HG02943 (cell line): ENCODE measurements at regions not wholly inside any gene's neighbourhood (a gene's known extent, or its start where the extent isn't known, plus 50 kb on each side); places are given as distances from the start of the nearest gene placed in this dataset.

Experiments
- ATAC-seq: cut with Tn5 transposase; IDR thresholded peaks from one replicate; pipeline ENCODE4 v1.9.1; 2021; ENCODE audit warnings: mild to moderate bottlenecking, low read depth, moderate library complexity; ENCODE audit not compliant: unreplicated experiment

DNA sequence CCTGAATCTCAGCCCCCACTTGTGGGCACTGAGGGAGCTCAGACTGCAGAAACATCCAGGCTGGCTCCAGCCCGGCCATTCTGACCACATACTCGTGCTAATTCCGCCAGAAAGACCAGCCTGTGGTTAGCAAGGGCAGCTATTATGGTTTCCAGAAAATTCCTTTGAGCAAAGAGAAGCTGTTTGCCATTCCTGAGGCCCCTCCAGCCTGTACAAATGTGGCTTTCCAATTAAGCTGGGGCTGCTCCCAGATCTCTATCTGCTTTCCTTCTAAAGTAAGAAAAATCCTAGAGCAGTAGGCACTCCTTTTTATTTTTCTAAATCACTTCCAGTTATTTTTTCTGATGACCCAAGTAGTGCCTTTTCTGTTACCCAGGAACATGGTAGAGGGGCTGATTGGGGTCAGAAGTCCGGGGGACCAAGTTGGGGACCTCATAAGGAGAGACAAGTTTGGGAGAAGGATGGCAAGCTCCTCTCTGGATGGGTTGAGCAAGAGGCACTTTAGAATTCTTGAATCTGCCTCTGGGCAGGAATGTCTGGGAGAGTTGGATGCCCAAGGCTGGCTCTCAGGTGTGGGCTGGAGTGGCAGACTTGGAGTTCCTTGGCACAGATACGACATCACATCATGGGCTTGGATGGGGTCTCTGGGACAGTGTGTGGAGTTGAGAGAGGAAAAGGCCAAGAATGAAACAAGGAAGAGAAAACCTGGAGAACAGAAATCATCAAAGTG lies 83.3 kb upstream of the TNRC6C start:
- no peak for ATAC-seq

- ATAC-seq: no peak
Measured at GRCh38 chr17:77875881-77876509, 82.5 kb upstream of the TNRC6C start.

DNA sequence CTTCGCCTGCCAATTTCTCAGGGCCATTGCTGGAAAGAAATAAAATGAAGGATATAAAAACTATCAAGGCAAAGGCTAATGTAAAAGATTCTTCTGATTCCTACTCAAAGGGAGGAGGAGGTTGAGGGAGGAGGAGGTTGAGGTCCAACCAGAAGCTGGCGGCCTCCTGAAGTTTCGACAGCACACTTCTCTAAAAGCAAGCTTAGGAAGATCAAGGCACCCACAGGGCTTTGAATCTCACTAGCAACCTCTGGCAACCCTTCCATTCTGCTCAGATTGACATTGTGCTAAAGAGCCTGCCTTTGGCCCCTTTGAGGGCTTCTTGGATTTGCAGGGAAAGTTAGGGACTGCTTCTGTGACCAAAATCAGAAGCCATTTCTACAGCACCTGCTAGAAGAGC lies 81.5 kb upstream of the TNRC6C start:
- no peak for ATAC-seq

DNA sequence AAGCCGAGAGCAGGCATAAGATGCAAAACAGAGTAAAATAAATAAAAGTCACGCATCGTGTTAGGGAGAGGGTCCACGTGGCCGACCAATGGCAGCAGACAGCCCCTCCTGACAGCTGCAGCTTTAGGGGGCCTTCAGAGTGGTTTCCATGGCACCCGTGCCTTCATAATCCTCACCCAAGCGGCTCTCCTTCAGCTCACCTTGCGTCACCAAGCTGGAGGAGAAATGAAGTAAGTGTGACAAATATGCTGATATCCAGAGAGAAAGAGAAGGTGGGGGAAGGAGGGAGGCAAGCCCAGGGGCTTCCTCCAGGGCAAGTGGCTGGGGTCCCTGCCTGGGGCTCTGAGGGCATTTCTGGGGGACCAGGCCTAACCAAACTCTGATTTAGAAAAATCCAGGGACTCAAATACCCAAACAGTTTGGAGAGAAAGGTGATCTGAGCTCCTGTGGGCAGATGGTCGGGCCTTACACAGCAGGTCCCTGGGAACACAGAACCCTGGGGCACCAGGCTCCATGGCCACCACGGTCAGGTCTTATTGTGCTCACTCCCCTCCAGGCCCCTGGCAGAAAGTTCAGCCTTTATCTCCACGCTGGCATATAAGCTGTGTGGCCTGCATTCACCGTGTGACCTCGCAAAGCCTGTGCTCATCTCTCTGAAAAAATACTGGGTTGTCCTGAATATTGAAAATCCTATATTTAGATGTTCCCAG lies 80.7 kb upstream of the TNRC6C start:
- ATAC-seq: no peak

DNA sequence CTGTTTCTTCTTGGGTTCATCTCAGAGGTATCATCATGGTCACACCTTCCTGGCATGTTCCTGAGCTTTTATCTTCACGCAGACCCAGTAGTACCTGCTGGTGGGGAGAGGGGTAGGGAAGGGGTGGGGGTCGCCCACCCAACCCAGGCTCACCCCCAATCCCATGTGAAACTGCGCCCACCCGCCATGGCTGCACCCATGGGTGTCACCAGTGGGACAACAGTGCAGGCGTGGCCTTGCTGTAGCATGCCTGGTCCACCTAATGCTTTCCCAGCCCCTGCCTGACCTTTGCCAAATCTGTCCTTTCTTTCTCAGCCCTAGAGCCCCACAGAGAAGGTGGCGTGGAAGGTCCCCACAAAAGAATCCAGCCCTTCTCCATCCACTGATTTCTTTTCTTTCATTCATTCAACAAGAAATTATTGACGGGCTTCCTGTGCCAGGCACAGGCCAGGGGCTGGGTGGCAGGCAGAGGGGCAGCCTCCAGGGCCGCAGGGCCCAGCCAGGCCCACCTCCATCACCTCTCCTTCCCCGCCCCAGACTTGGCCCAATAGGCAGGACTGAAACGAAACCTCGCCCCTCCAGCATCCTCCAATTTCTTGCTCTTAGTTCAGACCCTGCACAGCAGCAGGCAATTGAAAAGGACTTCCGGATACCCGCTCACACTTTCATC lies 79.1 kb upstream of the TNRC6C start:
- ATAC-seq: no peak

DNA sequence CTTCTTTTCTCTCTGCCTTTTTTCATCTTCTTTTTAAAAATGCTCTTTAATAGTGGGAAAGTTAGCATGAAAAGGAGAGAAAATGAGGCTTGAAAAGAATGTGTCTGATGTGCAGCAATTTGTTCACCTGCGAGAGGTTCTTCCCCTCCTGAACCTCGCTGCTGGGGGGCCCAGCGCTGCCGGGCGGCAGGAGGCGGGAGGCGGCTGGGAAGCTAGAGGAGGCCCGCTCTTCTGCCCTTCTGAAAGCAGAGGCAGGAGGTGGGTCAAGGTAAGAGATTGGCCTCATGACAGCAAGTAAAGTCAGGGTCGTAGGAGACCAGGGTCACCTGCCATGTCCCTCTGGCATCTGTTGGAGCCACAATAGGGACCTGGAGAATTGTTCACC lies 78.6 kb upstream of the TNRC6C start:
- no peak for ATAC-seq

GRCh38 chr17:77880711-77881450 lies 77.6 kb upstream of the TNRC6C start:
- no peak for ATAC-seq

- ATAC-seq: peak; percentile 75
Measured at GRCh38 chr17:77881545-77881944, 77.0 kb upstream of the TNRC6C start.

DNA sequence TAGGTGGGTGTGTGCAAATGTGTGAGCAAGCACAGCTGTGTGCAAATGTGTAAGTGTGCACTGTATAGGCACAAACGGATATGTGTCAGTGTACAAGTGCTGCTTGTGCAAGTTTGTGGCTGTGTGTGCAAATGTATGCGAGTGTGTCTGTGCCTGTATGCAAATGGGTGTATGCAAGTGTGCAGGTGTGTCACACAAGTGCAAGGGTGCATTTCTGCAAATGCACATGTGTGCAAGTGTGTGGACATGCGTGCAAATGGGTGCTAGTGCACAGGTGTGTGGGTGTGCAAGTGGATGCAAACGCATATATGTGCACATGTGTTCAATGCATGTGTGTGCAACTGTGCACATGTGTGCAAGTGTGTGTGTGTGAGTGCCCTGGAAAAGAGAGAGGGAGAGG lies 76.5 kb upstream of the TNRC6C start:
- no peak for ATAC-seq

DNA sequence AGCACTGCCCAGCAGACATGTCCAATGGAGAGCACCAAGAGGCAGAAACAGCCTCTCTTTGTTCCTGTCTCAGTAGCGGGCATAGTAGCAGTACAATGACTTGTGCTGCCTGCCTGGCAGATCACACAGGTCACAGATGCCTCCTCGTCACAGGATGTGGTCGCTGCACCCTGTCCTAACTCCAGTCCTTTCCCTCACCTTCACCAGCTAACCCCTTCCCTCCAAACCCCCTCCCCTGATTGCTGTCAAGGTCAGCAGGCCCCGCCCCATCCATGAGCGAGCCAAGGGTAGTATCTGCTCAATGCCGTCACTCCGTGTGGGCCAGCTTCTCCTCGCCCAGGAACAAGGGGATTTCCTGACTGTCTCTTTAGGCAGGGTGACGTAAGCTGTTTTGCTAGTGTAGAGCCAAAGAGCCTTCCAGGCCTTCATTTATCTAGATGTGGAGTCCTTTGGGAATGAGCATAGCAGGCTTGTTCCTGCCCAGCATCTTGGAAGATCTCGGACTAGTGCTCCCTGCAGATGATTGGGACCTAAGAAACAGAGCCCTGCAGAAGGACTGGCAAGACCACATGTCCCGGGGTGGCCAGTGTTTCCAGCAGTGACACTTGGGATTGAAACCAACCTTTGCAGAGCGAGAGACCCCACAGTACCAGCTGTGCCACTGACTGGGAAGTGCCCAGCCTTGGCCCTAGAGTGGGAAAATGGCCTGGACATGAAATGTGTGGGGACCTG lies 75.9 kb upstream of the TNRC6C start:
- ATAC-seq: no peak

GRCh38 chr17:77883213-77883650 lies 75.3 kb upstream of the TNRC6C start:
- no peak for ATAC-seq

DNA sequence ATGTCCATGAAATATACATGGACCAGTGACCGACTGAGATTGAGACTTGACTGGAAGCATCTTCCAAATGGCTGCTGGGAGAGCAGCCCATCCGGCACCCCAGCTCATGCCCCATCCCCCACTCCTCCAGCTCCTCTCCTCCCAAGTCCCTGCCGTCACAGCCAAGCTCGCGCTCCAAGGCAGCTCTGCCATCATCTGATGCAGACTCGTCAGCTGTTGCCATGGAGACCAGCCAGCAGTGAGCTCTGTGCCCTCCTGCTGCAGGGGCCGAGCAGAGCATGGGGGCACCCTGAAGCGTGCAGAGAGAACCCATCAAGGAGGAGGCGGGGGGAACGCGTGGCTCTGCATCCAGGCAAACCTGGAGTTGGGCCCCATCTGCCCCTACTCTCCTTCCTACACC lies 74.5 kb upstream of the TNRC6C start:
- no peak for ATAC-seq

GRCh38 chr17:77884967-77885641 lies 73.4 kb upstream of the TNRC6C start:
- ATAC-seq: no peak

DNA sequence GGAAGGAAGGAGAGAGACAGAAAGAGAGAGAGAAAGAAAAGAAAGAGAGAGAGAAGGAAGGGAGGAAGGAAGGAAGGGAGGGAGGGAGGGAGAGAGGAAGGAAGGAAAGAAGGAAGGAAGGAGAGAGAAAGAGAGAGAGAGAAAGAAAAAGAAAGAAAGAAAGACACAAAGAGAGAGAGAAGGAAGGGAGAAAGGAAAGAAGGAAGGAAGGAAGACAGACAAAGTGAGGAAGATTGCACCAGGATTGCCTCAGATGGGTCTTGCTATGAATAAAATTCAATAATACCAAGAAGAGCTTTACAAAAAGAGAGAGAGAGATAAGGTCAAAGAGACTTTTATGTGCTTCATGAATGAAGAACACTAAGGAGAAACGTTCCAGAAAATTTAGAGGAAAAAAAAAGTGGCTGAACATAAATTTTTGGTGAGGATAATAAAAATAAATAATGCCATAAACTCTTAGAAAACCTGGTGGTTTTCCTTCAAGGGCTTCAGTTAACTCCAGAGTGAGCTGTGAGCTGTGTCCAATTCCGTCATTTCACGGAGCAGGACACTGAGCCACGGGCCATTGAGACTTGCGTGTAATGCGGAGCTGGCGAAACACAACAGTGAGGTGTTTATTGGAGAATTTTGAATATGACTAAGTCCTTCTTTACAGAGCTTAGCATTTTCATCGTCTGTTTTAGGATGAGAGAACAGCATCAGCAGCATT lies 72.7 kb upstream of the TNRC6C start:
- no peak for ATAC-seq

DNA sequence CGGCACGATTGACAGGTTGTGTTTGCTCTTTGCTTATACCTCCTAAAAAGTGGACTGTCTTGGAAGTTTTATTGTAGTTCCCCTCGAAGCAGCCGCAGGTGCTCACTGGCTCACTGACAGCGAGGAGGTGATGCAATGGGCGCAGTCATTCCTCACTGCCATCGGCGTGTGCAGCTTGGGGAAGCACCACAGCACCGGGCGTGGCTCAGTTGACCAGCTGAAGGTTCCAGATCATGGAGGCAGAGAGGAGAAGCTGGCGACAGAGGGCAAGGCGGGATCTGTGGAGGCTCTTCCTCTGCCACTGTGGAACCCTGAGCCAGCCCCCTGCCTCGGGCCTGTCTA lies 72.1 kb upstream of the TNRC6C start:
- ATAC-seq: no peak

- no peak for ATAC-seq
Measured at GRCh38 chr17:77887110-77887463, 71.4 kb upstream of the TNRC6C start.

GRCh38 chr17:77887464-77888241 lies 70.8 kb upstream of the TNRC6C start:
- no peak for ATAC-seq
